ENCODE measurements at regions not wholly inside any gene's neighbourhood (a gene's known extent, or its start where the extent isn't known, plus 50 kb on each side); places are given as distances from the start of the nearest gene placed in this dataset.
"Not testable (repeated sequence)": the region's sequence is repeated elsewhere in the genome, so short reads cannot be mapped to it uniquely, and the experiment has no call there.

DNA sequence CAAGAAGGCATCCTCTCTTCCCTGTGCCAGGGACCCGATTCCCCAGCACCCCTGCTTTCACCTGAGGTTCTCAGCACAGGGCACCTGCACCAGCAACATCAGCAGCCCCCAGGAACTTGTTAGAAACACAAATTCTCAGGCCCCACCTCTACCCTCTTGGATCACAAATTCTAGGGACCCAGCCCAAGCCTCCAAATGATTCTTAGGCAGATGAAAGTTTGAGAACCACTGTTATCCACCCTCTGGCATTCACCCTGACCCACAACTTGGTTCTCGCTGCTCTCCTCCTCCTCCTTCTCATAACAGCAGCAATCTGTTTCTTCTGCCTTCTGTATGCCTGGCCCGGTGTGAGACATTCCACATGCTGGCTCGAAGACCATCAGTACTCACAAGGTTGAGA, 60.3 kb upstream of the HIVEP3 start:
- DNase-seq, result no peak

DNA sequence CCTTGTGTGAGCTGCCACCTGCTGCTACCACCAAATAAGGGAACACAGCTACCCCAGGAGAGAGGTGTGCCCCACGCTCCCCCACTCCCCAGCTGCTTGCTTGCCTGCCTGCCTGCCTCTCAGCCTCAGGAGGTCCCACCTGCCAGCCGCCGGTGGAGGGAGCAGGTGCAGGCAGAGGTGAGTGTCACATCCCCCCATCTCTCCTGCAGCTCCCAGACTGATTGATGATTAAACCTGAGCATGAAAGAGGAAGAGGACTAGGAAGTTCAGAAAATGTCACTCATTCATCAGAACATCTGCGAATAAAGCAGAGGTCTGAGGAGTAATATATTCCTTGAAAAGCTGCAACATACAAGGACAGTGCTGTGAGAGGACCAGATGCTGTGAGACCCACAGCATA, 58.6 kb upstream of the HIVEP3 start:
- DNase-seq, result peak; percentile 78

GRCh38 chr1:41976671-41977070, 57.9 kb upstream of the HIVEP3 start:
- DNase-seq, result no peak

DNA sequence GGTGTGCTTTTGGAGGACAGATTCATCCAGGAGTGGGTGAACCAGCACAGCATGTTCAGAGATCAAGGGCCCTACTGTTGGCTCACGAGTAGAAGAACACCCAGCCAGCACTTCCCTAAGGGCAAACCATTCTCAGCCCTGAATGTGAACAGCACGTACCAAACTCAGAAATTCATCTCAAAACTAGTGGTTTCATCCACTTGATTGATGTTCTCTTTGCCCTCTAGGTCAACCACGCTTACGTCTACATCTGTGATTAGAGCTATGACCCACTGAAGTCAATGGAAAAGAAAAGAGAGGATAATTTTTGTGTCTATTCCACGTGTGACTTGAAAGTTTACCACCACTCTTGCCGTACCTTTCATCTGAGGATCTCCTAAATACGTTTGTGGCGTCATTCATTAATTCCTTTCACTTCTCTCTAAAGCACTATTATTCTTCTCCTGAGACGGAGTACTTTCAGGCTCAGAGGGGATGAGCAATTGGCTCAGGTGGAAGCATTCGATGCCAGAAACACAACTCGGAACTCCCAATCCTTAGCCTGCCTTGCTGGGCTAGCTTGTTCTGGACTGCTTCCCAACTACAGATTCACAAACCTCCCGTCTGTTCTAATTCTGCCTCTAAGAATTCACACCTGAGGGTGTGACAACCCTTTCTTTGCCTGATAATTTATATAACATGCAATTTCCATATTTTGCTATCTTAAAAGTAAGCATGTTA, 57.3 kb upstream of the HIVEP3 start:
- no peak for DNase-seq

DNA sequence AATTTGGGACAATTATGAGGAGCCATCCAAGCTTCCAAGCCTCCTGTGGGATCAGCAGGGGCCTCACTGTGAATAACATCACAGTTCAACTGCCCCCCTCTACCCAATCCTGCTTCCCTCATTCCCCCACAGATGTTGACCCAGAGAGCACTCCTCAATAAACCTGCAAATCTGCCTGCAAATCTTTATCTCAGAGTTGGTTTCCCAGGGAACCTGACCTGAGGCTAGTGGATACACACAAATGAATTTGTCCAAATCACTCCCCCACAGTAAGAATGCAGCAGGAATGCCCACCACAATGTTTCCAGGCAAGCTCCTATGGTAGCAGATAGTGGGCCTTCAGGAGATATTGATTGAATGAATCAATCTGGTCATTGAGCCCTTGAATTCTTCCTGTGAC, 56.4 kb upstream of the HIVEP3 start:
- no peak for DNase-seq

GRCh38 chr1:41968557-41968956, 49.8 kb upstream of the HIVEP3 start:
- DNase-seq, result not testable (repeated sequence)
